Colonic mucosa (tissue), 4 donors: ENCODE measurements at regions not wholly inside any gene's neighbourhood (a gene's known extent, or its start where the extent isn't known, plus 50 kb on each side); places are given as distances from the start of the nearest gene placed in this dataset.

Source experiments
- DNase-seq: peaks from one replicate; pipeline ENCODE4 v3.0.0-alpha.2; 2020
- H3K27ac ChIP-seq: fragments of 200-600 bp; one replicate; pipeline ENCODE4 v1.8.0; 2021
- H3K27me3 ChIP-seq: fragments of 200-600 bp; one replicate; pipeline ENCODE4 v1.8.0; 2021
- H3K36me3 ChIP-seq: fragments of 200-600 bp; one replicate; pipeline ENCODE4 v1.8.0; 2021
- H3K4me1 ChIP-seq: fragments of 200-600 bp; one replicate; pipeline ENCODE4 v1.8.0; 2021; ENCODE audit warnings: mild to moderate bottlenecking
- H3K4me3 ChIP-seq: fragments of 200-600 bp; one replicate; pipeline ENCODE4 v1.8.0; 2021
- H3K9ac ChIP-seq, 2 donors: one replicate each; pipeline ENCODE4 v1.7.0; 2013; ENCODE audit warnings: control low read depth in 2 of 2, low read depth in 2 of 2, low read length in 2 of 2
- H3K9me3 ChIP-seq: fragments of 200-600 bp; one replicate; pipeline ENCODE4 v1.8.0; 2021
- intact Hi-C: fragments of 100-400 bp; cut with DNase I; formaldehyde crosslinking; loops from one replicate; pipeline ENCODE4 v1.14.1; 2022
- TF ChIP-seq, protein P1 (sequence below): fragments of 200-600 bp; IDR thresholded peaks from one replicate; pipeline ENCODE4 v1.8.0; 2022; ENCODE audit warnings: antibody characterized with exemption, mild to moderate bottlenecking
- donor health status: healthy.
- donor health status: DM: no; HTN: no; CAD: no.
- donor health status: DM: no; HTN: no; CAD: no.

GRCh38 chr9:7318920-7319319, 480.7 kb downstream of the DMAC1 start:
- Histone ChIP-seq H3K27me3 (no peaks in the 10 kb centered on the region), H3K27ac (no peak overlapping the region), H3K4me3 (no peak overlapping the region), H3K9me3 (no peaks in the 10 kb centered on the region), H3K9ac (no peak overlapping the region), H3K36me3 (no peaks in the 10 kb centered on the region), H3K4me1 (no peaks in the 10 kb centered on the region)
- TF ChIP-seq, protein P1, sequence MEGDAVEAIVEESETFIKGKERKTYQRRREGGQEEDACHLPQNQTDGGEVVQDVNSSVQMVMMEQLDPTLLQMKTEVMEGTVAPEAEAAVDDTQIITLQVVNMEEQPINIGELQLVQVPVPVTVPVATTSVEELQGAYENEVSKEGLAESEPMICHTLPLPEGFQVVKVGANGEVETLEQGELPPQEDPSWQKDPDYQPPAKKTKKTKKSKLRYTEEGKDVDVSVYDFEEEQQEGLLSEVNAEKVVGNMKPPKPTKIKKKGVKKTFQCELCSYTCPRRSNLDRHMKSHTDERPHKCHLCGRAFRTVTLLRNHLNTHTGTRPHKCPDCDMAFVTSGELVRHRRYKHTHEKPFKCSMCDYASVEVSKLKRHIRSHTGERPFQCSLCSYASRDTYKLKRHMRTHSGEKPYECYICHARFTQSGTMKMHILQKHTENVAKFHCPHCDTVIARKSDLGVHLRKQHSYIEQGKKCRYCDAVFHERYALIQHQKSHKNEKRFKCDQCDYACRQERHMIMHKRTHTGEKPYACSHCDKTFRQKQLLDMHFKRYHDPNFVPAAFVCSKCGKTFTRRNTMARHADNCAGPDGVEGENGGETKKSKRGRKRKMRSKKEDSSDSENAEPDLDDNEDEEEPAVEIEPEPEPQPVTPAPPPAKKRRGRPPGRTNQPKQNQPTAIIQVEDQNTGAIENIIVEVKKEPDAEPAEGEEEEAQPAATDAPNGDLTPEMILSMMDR, result no peak
- intact Hi-C loops, result no loop called here
- DNase-seq, result no peak

DNA sequence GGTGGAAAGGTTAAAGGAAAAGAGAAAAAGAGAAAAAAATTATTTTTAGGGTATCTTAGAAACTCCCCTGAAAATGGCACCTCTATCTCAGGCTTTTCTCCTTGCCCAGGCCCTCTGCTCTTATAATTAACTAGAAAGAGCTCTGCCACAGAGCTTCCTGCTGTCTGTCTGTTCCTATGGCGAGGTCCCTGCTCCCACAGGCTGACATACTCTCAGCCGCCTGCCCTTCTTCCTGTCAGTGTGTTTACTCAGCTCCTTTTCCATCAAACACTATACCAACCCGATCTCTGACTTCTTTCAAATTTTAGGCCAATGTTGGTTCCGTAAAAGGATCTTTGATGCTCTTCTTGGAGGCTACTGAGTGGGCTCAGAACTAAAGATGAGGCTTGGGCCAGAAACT, 482.6 kb downstream of the DMAC1 start:
- no peak overlapping the region for H3K27ac ChIP-seq
- intact Hi-C loops, result no loop called here
- no peak overlapping the region for H3K9ac ChIP-seq
- no peak overlapping the region for H3K4me3 ChIP-seq
- TF ChIP-seq, protein P1, result no peak
- no peaks in the 10 kb centered on the region for H3K36me3 ChIP-seq
- DNase-seq, result no peak
- H3K9me3 ChIP-seq, result no peaks in the 10 kb centered on the region
- no peaks in the 10 kb centered on the region for H3K27me3 ChIP-seq
- H3K4me1 ChIP-seq, result no peaks in the 10 kb centered on the region

DNA sequence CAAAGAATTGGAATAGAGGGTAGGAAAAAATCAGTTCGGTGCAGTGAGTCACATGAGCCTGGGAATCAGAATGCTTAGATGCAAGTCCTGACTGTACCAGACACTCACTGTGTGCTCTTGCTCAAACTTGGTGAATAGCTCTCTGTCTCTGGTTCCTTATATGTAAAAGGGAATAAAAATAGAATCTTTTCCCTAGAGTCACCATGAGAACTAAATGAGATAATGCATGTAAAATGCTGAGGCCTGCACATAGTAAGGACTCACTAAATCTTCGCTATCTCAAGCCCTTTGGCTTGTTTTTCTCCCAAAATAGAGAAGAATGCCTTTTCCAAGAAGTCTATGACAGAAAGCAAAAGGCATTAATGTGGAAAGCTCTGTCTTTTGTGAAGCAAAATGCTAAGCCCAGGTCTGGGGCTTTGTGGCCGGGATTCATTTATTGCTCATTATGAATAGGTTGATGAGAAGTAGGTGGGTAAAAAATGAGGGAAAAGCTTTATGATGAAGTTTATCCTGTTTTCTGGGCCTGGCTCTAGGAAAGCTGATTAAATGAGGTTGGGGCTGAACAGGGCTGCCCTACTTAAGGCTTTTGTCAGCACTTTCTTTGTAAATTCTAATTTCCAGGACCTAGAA, 483.3 kb downstream of the DMAC1 start:
- H3K27ac ChIP-seq, result no peak overlapping the region
- DNase-seq, result no peak
- no peaks in the 10 kb centered on the region for H3K27me3 ChIP-seq
- H3K4me1 ChIP-seq, result no peaks in the 10 kb centered on the region
- no peaks in the 10 kb centered on the region for H3K9me3 ChIP-seq
- H3K4me3 ChIP-seq, result no peak overlapping the region
- H3K36me3 ChIP-seq, result no peaks in the 10 kb centered on the region
- TF ChIP-seq, protein P1, result no peak
- no peak overlapping the region for H3K9ac ChIP-seq
- intact Hi-C loops, result no loop called here

GRCh38 chr9:7315746-7316145, 483.8 kb downstream of the DMAC1 start:
- no peaks in the 10 kb centered on the region for H3K36me3 ChIP-seq
- TF ChIP-seq, protein P1, result no peak
- intact Hi-C loops, result no loop called here
- no peak overlapping the region for H3K27ac ChIP-seq
- no peaks in the 10 kb centered on the region for H3K4me1 ChIP-seq
- H3K4me3 ChIP-seq, result no peak overlapping the region
- no peak overlapping the region for H3K9ac ChIP-seq
- H3K9me3 ChIP-seq, result no peaks in the 10 kb centered on the region
- H3K27me3 ChIP-seq, result no peaks in the 10 kb centered on the region
- DNase-seq, result no peak

DNA sequence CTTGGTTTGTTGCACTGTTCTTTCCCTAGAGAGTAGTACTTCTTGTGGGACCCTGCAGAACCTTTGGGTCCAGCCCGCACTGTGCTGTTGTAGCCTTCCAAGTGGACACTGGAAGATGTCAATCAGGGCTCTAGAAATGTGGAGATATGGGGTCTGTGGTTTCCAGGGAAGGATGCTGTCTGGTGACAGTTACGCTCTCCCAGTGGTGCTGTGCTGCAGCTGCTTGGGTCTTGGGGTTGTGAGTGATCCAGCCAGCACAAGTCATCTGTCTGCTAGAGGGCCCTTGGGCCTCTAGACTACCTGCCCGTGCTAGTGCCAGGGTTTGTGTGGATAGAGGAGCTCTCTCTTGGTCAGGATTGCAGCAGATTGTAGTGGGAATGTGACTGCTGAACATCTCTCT, 484.5 kb downstream of the DMAC1 start:
- Histone ChIP-seq H3K4me3 (no peak overlapping the region), H3K9me3 (no peaks in the 10 kb centered on the region), H3K27me3 (no peaks in the 10 kb centered on the region), H3K36me3 (no peaks in the 10 kb centered on the region), H3K27ac (no peak overlapping the region), H3K4me1 (no peaks in the 10 kb centered on the region), H3K9ac (no peak overlapping the region)
- DNase-seq, result no peak
- intact Hi-C loops, result no loop called here
- TF ChIP-seq, protein P1, result no peak
